ENCODE measurements at regions not wholly inside any gene's neighbourhood (a gene's known extent, or its start where the extent isn't known, plus 50 kb on each side); places are given as distances from the start of the nearest gene placed in this dataset.

DNA sequence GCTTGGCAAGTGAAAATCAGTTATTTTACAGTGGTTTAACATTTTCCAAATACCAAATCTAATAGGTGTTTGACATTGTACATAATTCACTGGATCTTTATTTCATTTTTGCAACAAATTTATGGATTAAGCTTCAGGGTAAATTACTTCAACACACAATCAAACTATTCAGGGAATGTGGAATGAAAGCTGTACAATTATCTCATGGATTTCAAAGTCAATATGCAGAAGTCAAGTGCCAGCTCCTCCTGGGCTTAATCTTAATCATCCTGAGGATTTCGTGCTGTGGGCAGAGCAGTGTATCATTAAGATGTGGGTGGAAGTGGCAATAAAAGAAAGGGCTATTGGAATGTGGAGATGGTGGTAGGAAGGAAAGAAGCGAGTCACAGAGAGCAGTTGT is 548.8 kb downstream of the COL12A1 start:
- DNase-seq, result no peak
- Histone ChIP-seq H3K27me3 (no peaks in the 10 kb centered on the region), H3K4me3 (ENCODE audit: low read depth, low read length) (no peak overlapping the region)

DNA sequence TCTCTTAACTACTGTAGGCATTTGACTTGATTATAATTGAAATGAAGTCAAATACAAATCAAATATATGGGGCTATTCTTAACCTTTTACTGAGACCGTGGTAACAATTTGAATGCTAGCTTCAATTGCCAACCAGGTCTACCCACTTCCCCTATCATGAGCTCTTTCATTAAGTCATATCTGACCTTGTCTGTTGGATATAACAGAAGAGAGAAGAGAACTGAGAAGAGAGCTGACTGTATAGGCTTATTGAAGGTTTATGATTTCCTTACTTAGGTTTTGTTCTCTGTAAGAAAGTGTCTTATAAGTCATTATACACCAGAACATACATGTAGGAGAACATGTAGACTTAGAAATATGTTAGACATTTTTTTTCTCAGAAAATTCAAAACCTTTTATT is 549.4 kb downstream of the COL12A1 start:
- no peak for DNase-seq
- Histone ChIP-seq H3K4me1 (no peaks in the 10 kb centered on the region), H3K9me3 (no peaks in the 10 kb centered on the region), H3K27me3 (no peaks in the 10 kb centered on the region), H3K36me3 (no peaks in the 10 kb centered on the region), H3K4me3 (ENCODE audit: low read depth, low read length) (no peak overlapping the region)
- TF ChIP-seq, protein P1, sequence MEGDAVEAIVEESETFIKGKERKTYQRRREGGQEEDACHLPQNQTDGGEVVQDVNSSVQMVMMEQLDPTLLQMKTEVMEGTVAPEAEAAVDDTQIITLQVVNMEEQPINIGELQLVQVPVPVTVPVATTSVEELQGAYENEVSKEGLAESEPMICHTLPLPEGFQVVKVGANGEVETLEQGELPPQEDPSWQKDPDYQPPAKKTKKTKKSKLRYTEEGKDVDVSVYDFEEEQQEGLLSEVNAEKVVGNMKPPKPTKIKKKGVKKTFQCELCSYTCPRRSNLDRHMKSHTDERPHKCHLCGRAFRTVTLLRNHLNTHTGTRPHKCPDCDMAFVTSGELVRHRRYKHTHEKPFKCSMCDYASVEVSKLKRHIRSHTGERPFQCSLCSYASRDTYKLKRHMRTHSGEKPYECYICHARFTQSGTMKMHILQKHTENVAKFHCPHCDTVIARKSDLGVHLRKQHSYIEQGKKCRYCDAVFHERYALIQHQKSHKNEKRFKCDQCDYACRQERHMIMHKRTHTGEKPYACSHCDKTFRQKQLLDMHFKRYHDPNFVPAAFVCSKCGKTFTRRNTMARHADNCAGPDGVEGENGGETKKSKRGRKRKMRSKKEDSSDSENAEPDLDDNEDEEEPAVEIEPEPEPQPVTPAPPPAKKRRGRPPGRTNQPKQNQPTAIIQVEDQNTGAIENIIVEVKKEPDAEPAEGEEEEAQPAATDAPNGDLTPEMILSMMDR (IDR thresholded peaks at IDR 0.05; ENCODE audit: low read depth, low read length), result no peak

More for the DNA sequence above, 548.8 kb downstream of the COL12A1 start:
- Histone ChIP-seq H3K9me3 (no peaks in the 10 kb centered on the region), H3K4me1 (no peaks in the 10 kb centered on the region), H3K36me3 (no peaks in the 10 kb centered on the region)
- TF ChIP-seq, protein P1 (IDR thresholded peaks at IDR 0.05; ENCODE audit: low read depth, low read length), result no peak

DNA sequence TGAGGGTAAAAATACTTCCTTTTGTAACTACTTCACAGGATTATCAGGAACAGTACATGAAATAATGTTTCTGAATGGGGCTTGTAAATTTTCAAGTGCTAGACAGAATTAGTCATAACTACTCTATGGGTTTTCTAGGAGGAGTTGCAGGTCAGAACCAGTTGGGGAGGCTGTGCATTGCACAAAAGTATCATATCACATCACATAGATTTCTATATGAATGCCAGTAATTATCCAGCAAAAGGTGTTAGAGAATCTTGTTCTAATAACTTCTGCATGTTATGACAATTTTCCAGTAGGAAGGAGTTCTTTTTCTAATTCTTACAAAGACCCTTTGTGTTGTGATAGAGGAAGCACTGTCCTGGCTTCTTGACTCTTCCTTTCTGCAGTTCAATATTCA is 551.6 kb downstream of the COL12A1 start:
- no peak overlapping the region for H3K4me3 ChIP-seq (ENCODE audit: low read depth, low read length)
- TF ChIP-seq, protein P1 (IDR thresholded peaks at IDR 0.05; ENCODE audit: low read depth, low read length), result no peak
- H3K9me3 ChIP-seq, result no peaks in the 10 kb centered on the region
- no peak for DNase-seq
- H3K36me3 ChIP-seq, result no peaks in the 10 kb centered on the region
- H3K27me3 ChIP-seq, result no peaks in the 10 kb centered on the region
- H3K4me1 ChIP-seq, result no peaks in the 10 kb centered on the region

DNA sequence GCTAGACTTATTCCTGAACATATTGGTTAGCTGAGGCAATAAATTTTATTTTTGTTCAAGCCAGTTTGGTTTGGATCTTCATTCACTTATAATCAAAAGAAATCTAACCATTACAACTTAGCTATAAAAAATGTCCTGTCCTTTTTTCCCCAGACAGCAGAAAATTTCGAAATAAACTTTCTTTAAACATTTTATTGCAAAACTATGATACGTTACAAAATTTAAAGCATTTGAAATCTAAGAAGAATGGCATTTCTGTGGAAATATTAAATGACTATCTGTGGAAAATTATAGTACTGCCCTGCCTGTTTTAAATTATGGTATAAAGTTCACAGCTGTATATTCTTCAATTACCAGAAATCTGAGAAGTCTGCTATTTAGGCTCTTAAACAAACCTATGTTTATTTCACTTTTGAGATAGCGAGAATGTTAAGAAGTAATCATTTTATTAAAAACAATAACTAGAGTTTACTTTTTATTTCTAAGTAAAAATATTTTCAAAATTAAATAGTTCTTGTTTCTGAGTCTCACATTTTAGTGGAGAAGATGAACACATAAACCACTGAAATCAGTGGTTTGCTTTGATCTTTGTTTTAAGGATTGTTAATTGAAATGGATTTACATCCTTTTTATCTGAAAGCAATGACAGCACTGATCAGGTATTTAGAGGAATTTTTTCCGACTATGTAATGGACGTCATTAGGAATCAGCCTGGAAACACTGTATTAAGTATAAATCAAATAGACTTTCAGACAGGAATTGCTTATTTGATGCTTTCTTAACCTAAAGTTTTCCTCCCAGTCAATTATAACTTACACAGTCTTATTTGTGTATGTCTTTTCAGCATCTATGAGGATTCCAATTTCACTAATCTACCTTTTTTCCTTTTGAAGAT is 553.7 kb downstream of the COL12A1 start:
- DNase-seq, result no peak
- Histone ChIP-seq H3K4me3 (ENCODE audit: low read depth, low read length) (no peak overlapping the region), H3K27me3 (no peaks in the 10 kb centered on the region), H3K36me3 (no peaks in the 10 kb centered on the region), H3K4me1 (no peaks in the 10 kb centered on the region), H3K9me3 (no peaks in the 10 kb centered on the region)
- TF ChIP-seq, protein P1 (IDR thresholded peaks at IDR 0.05; ENCODE audit: low read depth, low read length), result no peak

DNA sequence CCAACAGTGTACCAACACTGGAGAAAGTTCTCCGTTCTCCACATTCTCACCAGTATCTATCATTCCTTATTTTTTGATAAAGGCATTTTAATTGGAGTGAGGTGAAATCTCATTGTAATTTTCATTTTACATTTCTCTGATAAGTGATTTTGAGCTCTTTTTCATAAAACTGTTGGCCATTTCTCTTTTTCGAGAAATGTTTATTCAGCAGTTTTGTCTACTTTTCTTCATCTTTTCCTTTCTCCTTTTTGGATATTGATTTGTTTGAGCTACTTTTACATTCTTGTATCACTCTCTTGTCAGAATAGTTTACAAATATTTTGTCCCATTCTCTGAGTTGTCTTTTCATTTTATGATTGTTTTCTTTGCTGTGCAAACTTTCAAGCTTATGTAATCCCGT is 555.2 kb downstream of the COL12A1 start:
- no peaks in the 10 kb centered on the region for H3K27me3 ChIP-seq
- TF ChIP-seq, protein P1 (IDR thresholded peaks at IDR 0.05; ENCODE audit: low read depth, low read length), result no peak
- H3K36me3 ChIP-seq, result no peaks in the 10 kb centered on the region
- no peak overlapping the region for H3K4me3 ChIP-seq (ENCODE audit: low read depth, low read length)
- no peak for DNase-seq
- no peaks in the 10 kb centered on the region for H3K4me1 ChIP-seq
- no peaks in the 10 kb centered on the region; the same call in 1 of the 2 replicates for H3K9me3 ChIP-seq

DNA sequence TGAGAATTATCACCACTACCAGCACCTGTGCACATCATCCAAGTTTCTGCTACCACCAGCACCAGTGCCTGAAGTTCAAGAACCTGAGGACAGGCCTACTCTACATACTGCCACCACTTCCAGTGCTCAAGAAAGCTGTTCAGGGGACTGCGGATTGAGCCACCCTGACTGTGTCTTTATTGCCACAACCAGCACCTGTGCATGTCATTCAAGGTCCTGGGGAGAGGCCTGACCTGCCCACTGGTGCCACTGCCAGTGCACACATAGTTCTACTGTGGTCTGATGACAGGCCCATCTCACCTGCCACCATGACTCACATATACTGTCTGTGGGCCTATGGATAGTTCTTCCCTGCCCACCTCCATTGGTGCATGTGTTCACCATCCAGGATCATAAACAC is 559.4 kb downstream of the COL12A1 start:
- Histone ChIP-seq H3K4me1 (no peaks in the 10 kb centered on the region), H3K4me3 (ENCODE audit: low read depth, low read length) (no peak overlapping the region), H3K9me3 (no peaks in the 10 kb centered on the region; the same call in 1 of the 2 replicates), H3K36me3 (no peaks in the 10 kb centered on the region), H3K27me3 (no peaks in the 10 kb centered on the region)
- no peak for DNase-seq
- TF ChIP-seq, protein P1 (IDR thresholded peaks at IDR 0.05; ENCODE audit: low read depth, low read length), result no peak
